Sigmoid colon (tissue), 4 donors: ENCODE measurements at regions not wholly inside any gene's neighbourhood (a gene's known extent, or its start where the extent isn't known, plus 50 kb on each side); places are given as distances from the start of the nearest gene placed in this dataset.

Source experiments
- POLR2A ChIP-seq, 2 donors: fragments of 450-650 bp; IDR thresholded peaks; one replicate each; pipeline ENCODE4 v1.6.1; 2016; ENCODE audit warnings: antibody characterized with exemption in 2 of 2, mild to moderate bottlenecking in 2 of 2, moderate library complexity in 2 of 2
- POLR2AphosphoS5 ChIP-seq, 4 donors: sonication (generic); formaldehyde crosslinking; IDR thresholded peaks; one replicate each; pipeline ENCODE4 v1.6.1; 2017; ENCODE audit warnings: antibody characterized with exemption in 4 of 4

DNA sequence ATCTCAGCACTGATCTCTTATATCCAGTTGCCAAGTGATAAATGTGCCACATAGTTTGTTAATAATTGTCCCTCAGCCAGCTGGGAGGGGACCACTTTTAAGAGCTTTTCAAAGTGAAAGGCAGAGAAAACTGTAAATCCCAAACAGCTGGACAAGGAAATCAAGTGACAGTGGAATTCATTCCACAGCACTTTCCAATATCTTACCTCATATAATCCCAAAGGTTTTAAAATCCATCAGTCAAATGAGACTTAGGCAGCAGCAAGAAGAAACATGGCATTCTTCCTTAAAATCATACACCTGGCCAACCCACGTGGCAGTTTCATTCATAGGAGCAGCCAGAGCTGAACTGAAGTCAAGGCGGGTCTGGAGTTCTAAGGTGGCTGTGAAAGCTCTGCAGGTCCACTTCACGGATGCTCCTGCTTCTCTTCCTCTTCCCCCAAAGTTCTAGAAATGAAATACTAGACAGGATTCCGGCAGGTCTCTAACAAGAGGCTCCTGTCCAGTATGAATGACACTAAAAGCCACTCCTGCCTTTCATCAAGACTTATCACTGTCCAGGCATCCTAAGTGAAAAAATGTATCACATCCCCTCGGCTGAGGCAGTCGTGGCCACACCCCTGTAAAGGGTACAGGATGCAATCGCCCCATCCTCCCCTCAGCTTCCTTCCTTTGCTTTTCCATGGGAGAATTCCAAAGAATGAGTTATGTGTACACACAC lies 190.4 kb upstream of the STK17B start:
- no peak for TF ChIP-seq POLR2AphosphoS5 (IDR thresholded peaks at IDR 0.05)
- no peak for TF ChIP-seq POLR2A (IDR thresholded peaks at IDR 0.05)
